Glutamatergic neuron (in vitro differentiated cells): ENCODE measurements at regions not wholly inside any gene's neighbourhood (a gene's known extent, or its start where the extent isn't known, plus 50 kb on each side); places are given as distances from the start of the nearest gene placed in this dataset.

ENCODE experiments used
- DNase-seq: peaks from one replicate; pipeline ENCODE4 v3.0.0; 2022
- H3K27ac Mint-ChIP-seq: one replicate; pipeline ENCODE4 v1.8.0; 2020; ENCODE audit warnings: mild to moderate bottlenecking, mixed read lengths, inconsistent platforms; ENCODE audit not compliant: unreplicated experiment
- H3K27me3 Mint-ChIP-seq: one replicate; pipeline ENCODE4 v1.8.0; 2020; ENCODE audit warnings: mild to moderate bottlenecking, moderate library complexity, mixed read lengths, inconsistent platforms; ENCODE audit not compliant: unreplicated experiment
- H3K36me3 Mint-ChIP-seq: one replicate; pipeline ENCODE4 v1.8.0; 2020; ENCODE audit warnings: mild to moderate bottlenecking, mixed read lengths, inconsistent platforms; ENCODE audit not compliant: unreplicated experiment
- H3K4me1 Mint-ChIP-seq: one replicate; pipeline ENCODE4 v1.8.0; 2020; ENCODE audit warnings: mild to moderate bottlenecking, low read depth, mixed read lengths, inconsistent platforms; ENCODE audit not compliant: unreplicated experiment
- H3K4me3 Mint-ChIP-seq: one replicate; pipeline ENCODE4 v1.8.0; 2020; ENCODE audit warnings: mild to moderate bottlenecking, mixed read lengths, inconsistent platforms; ENCODE audit not compliant: unreplicated experiment
- H3K9me3 Mint-ChIP-seq: one replicate; pipeline ENCODE4 v1.8.0; 2020; ENCODE audit warnings: mild to moderate bottlenecking, moderate library complexity, mixed read lengths, inconsistent platforms; ENCODE audit not compliant: unreplicated experiment
- TF ChIP-seq, protein P1 (sequence below): fragments of 200-600 bp; sonication (generic); IDR thresholded peaks from one replicate; pipeline ENCODE4 v1.5.0; 2021; ENCODE audit not compliant: partially characterized antibody, unreplicated experiment

DNA sequence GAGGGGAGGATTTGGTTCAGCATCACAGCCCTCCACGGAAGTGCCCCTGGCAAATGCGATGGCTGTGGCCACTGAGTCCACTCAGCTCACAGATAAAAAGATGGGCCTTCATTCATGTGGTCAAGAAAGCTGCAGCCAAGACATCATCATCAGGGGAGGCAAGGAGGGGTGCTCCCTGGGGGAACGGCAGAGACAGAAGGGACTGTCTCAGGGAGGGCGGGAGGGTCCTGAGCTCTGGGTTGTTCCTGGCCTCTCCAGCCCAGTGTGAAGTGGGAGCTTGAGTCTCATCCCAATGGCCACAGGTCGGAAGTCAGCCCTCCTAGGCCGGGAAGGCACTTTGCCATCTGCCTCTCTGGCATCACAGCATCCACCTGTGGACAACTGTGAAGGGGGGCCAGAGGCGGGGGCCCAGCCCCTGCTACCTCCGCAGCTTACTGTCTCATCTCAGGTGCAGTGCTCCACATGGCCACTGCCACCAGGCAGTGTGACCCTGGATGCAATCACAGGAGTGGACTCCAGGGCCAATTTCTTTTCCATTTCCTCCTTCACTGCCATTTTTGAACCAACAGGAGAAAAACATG is 137.8 kb upstream of the SOX1 start:
- H3K36me3 Mint-ChIP-seq = peaks cover 9% of the 10 kb centered on the region
- no peak for DNase-seq
- no peak overlapping the region for H3K4me3 Mint-ChIP-seq
- peaks cover 2% of the 10 kb centered on the region for H3K4me1 Mint-ChIP-seq
- no peak overlapping the region for H3K27ac Mint-ChIP-seq
- TF ChIP-seq, protein P1, sequence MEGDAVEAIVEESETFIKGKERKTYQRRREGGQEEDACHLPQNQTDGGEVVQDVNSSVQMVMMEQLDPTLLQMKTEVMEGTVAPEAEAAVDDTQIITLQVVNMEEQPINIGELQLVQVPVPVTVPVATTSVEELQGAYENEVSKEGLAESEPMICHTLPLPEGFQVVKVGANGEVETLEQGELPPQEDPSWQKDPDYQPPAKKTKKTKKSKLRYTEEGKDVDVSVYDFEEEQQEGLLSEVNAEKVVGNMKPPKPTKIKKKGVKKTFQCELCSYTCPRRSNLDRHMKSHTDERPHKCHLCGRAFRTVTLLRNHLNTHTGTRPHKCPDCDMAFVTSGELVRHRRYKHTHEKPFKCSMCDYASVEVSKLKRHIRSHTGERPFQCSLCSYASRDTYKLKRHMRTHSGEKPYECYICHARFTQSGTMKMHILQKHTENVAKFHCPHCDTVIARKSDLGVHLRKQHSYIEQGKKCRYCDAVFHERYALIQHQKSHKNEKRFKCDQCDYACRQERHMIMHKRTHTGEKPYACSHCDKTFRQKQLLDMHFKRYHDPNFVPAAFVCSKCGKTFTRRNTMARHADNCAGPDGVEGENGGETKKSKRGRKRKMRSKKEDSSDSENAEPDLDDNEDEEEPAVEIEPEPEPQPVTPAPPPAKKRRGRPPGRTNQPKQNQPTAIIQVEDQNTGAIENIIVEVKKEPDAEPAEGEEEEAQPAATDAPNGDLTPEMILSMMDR = no peak
- peaks cover 5% of the 10 kb centered on the region for H3K27me3 Mint-ChIP-seq
- H3K9me3 Mint-ChIP-seq = peaks cover 3% of the 10 kb centered on the region

GRCh38 chr13:111936267-111936925 is 130.6 kb upstream of the SOX1 start:
- H3K4me3 Mint-ChIP-seq = no peak overlapping the region
- H3K27me3 Mint-ChIP-seq = no peaks in the 10 kb centered on the region
- peaks cover 9% of the 10 kb centered on the region for H3K4me1 Mint-ChIP-seq
- no peak overlapping the region for H3K27ac Mint-ChIP-seq
- H3K36me3 Mint-ChIP-seq = peaks cover 9% of the 10 kb centered on the region
- DNase-seq = no peak
- H3K9me3 Mint-ChIP-seq = peaks cover 5% of the 10 kb centered on the region
- TF ChIP-seq, protein P1 = no peak

DNA sequence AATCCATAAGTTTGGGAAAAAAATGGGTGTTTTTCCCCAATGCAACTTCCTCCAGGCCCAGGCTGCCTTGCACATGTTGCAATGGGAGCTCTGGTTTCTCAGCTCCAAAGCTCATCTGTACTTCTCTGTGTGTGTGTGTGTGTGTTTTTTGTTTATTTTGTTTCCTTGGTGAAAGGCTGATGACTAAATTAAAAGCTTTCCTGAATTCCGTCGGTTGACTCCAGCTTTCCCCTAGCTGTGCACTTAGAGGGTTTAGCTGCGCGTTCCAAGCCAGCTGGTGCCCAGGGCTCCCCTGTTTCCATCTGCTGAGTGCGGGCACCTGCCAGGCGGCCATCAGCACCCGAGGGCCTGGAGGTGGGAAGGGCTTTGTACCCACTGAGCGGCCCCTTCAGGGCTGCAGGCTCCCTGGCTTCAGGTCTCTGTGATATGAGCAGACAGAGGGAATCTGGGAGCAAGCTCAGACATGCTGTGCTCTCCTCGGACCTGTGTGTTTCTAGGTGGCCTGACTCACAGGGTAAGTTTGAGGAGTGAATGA is 129.1 kb upstream of the SOX1 start:
- Mint-ChIP-seq H3K9me3 (peaks cover 5% of the 10 kb centered on the region), H3K36me3 (no peaks in the 10 kb centered on the region), H3K4me3 (no peak overlapping the region), H3K27me3 (peaks cover 1% of the 10 kb centered on the region), H3K27ac (no peak overlapping the region), H3K4me1 (peaks cover 9% of the 10 kb centered on the region)
- TF ChIP-seq, protein P1 = no peak
- DNase-seq = peak; percentile 29

GRCh38 chr13:111938741-111939665 is 127.9 kb upstream of the SOX1 start:
- no peak overlapping the region for H3K4me3 Mint-ChIP-seq
- H3K36me3 Mint-ChIP-seq = no peaks in the 10 kb centered on the region
- H3K4me1 Mint-ChIP-seq = peaks cover 11% of the 10 kb centered on the region
- H3K27me3 Mint-ChIP-seq = peaks cover 4% of the 10 kb centered on the region
- H3K27ac Mint-ChIP-seq = no peak overlapping the region
- TF ChIP-seq, protein P1 = no peak
- peaks cover 7% of the 10 kb centered on the region for H3K9me3 Mint-ChIP-seq
- DNase-seq = no peak
